Choroid plexus epithelial cell (primary cell): ENCODE measurements at regions not wholly inside any gene's neighbourhood (a gene's known extent, or its start where the extent isn't known, plus 50 kb on each side); places are given as distances from the start of the nearest gene placed in this dataset.
A peak's percentile ranks its signal among the peaks of the same experiment; 100 is the strongest.

Source experiments
- DNase-seq: peaks from one replicate; pipeline ENCODE4 v3.0.0-alpha.2; 2010; ENCODE audit warnings: low read depth
- H3K4me3 ChIP-seq: 2 replicates; pipeline ENCODE4 v1.5.1; 2011; ENCODE audit warnings: low read depth, mild to moderate bottlenecking, control low read depth, low read length, moderate library complexity
- TF ChIP-seq, protein P1 (sequence below): conservative IDR thresholded peaks from 2 replicates; pipeline ENCODE4 v1.5.1; 2011; ENCODE audit warnings: low read depth, mild to moderate bottlenecking, control low read depth, inconsistent platforms, low read length, moderate library complexity

GRCh38 chr3:95899494-95899893 is 914.9 kb upstream of the EPHA6 start:
- no peak overlapping the region for H3K4me3 ChIP-seq
- TF ChIP-seq, protein P1, sequence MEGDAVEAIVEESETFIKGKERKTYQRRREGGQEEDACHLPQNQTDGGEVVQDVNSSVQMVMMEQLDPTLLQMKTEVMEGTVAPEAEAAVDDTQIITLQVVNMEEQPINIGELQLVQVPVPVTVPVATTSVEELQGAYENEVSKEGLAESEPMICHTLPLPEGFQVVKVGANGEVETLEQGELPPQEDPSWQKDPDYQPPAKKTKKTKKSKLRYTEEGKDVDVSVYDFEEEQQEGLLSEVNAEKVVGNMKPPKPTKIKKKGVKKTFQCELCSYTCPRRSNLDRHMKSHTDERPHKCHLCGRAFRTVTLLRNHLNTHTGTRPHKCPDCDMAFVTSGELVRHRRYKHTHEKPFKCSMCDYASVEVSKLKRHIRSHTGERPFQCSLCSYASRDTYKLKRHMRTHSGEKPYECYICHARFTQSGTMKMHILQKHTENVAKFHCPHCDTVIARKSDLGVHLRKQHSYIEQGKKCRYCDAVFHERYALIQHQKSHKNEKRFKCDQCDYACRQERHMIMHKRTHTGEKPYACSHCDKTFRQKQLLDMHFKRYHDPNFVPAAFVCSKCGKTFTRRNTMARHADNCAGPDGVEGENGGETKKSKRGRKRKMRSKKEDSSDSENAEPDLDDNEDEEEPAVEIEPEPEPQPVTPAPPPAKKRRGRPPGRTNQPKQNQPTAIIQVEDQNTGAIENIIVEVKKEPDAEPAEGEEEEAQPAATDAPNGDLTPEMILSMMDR = no peak
- DNase-seq = no peak

DNA sequence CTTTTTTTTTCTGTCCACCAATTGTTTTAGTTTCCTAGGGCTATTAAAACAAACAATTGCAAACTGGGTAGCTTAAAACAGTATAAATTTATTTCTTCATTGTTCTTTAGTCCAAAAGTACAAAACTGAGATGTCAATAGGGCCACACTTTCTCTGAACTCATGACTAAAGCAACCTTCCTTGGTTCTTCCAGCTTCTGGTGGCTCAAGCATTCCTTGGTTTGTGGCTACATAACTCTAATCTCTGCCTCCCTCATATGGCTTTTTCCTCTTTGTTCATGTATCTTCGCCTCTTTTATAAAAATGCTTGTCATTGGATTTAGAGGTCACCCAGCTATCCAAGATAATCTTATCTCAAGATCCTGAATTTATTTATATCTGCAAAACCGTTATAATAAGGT is 914.5 kb upstream of the EPHA6 start:
- DNase-seq = no peak
- H3K4me3 ChIP-seq = no peak overlapping the region
- TF ChIP-seq, protein P1 = no peak

GRCh38 chr3:95901948-95902347 is 912.4 kb upstream of the EPHA6 start:
- no peak for DNase-seq
- TF ChIP-seq, protein P1 = no peak
- H3K4me3 ChIP-seq = no peak overlapping the region

GRCh38 chr3:95905182-95905581 is 909.2 kb upstream of the EPHA6 start:
- no peak overlapping the region for H3K4me3 ChIP-seq
- TF ChIP-seq, protein P1 = no peak

GRCh38 chr3:95911767-95912166 is 902.6 kb upstream of the EPHA6 start:
- TF ChIP-seq, protein P1 = no peak
- no peak overlapping the region for H3K4me3 ChIP-seq

More at GRCh38 chr3:95905182-95905581, 909.2 kb upstream of the EPHA6 start:
- DNase-seq = no peak

GRCh38 chr3:95923496-95924210 is 890.7 kb upstream of the EPHA6 start:
- TF ChIP-seq, protein P1 = no peak
- H3K4me3 ChIP-seq = no peak overlapping the region
- peak; percentile 68 for DNase-seq

More at GRCh38 chr3:95911767-95912166, 902.6 kb upstream of the EPHA6 start:
- no peak for DNase-seq

DNA sequence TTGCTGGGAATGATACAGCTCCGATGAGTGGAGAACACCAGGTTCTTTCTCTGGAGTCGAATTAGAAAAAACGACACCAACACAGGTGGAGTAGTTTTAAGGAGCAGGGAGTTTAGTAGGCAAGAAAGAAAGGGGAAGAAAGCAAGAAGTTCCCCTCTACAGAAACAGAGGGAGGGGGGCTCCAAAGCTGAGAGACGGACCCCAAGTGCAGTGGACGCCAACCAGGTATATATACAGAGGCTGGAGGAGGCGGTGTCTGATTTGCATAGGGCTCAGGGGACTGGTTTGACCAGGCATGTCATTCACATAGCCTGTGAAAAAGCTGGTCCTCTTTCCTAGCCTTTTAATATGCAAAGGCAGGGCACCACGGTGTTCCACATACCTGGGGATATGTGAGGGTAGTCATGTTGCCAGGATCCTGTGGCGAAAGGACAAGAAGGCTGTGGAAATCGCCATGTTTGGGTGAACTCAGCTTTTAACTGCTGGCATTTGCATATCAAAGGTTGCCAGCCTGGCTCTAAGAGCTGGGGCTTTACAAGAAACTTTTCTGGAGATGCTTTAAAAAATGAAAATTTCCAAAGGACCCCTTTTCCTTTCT is 887.4 kb upstream of the EPHA6 start:
- TF ChIP-seq, protein P1 = no peak
- no peak overlapping the region for H3K4me3 ChIP-seq
- no peak for DNase-seq
